ENCODE measurements at regions not wholly inside any gene's neighbourhood (a gene's known extent, or its start where the extent isn't known, plus 50 kb on each side); places are given as distances from the start of the nearest gene placed in this dataset.

DNA sequence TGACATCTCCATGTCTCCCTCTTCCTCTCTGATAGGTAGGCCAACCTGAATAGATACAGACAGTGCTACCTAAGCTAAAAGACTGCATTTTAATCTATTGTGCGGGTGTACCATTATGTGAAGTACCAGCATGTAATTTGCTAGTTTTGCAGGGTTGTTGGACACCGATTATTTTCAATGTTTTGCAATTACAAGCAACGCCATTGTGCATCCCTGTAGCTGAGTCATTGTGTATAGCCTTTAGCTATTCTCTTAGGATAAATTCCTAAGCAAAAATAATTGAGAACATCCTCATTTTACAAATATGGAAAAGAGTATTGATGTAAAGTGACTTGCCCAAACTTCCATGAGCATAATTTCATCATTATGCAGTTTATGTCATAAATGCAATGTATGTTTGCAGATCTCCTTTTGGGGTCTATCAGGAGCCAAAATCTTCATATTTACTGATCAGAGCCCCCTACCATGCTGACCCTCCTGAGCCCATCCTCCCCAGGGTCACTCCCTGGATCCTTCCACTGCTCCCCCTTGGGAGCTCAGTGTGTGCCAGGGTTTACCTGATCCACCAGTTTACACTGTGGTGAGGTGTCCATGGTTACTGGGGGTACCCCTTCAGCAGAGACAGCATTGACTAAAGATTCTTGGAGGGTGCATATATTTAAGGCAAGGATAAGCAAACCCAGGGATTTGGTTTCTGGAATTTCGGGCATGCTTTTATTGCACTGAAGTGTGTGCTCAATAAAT is 80.6 kb downstream of the CCDC185 start:
- no peaks in the 10 kb centered on the region for H3K36me3 ChIP-seq (ENCODE audit: control insufficient read depth in 1 of 2, insufficient read depth in 2 of 2, low read length in 2 of 2)
- peaks cover 46% of the 10 kb centered on the region for H3K27me3 ChIP-seq (ENCODE audit: insufficient read depth, low read length)
- TF ChIP-seq CEBPB (IDR thresholded peaks at IDR 0.05; ENCODE audit: low read depth) (no peak), EZH2 (IDR thresholded peaks at IDR 0.05) (no peak)
- no peak overlapping the region for H3K4me3 ChIP-seq (replicated peaks in 1 of 2; ENCODE audit: low read depth in 1 of 2, low read length in 2 of 2)
- no peak overlapping the region for H3K27ac ChIP-seq (ENCODE audit: low read depth, low read length)
- no peaks in the 10 kb centered on the region for H3K79me2 ChIP-seq (ENCODE audit: insufficient read depth, low read length)
- DNase-seq (ENCODE audit: low read depth, low spot score) (no peak), ATAC-seq (no peak)
- intact Hi-C loops (cut with micrococcal nuclease), result no loop called here
- no TSS peak for BruUV-seq (replicated peaks)
- ChIA-PET RAD21 (ENCODE audit: low non-redundant PET in 1 of 2, low total read pairs in 2 of 2, uncharacterized antibody in 2 of 2, unreplicated experiment in 2 of 2) (no interaction called here), CTCF (no interaction called here), POLR2A (no interaction called here)
- H3K4me2 ChIP-seq (ENCODE audit: low read length), result no peak overlapping the region
- H4K20me1 ChIP-seq (ENCODE audit: insufficient read depth), result no peaks in the 10 kb centered on the region
- no peak overlapping the region for H2AFZ ChIP-seq (ENCODE audit: low read depth, low read length, poor library complexity, severe bottlenecking)
- H3K4me1 ChIP-seq (ENCODE audit: control insufficient read depth in 1 of 2, insufficient read depth in 2 of 2, low read length in 2 of 2), result no peaks in the 10 kb centered on the region
- no peaks in the 10 kb centered on the region for H3K9me2 ChIP-seq (ENCODE audit: insufficient read depth)
- no peaks in the 10 kb centered on the region for H3K9me3 ChIP-seq (ENCODE audit: control insufficient read depth in 1 of 2, insufficient read depth in 1 of 2, low read depth in 1 of 2, low read length in 2 of 2)
- no peak overlapping the region for H3K9ac ChIP-seq (ENCODE audit: low read length)

DNA sequence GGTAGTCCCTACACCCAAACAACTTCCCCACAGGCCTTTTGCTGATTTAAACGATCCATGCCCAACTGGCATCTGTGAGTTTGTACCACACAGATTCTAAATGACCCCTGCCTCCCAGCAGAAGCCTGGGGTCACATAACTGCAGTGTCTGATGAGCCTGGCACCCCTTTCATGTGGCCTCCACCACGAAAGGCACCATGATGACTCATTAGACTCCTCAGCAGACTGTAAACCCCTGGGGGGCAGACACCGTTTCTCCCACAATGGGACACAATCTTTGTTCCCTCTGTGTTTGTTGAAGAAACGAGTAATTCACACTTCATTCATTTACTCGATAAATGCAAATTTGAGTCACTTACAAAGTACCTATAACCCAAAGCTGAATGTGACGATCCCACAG is 81.6 kb downstream of the CCDC185 start:
- Histone ChIP-seq H4K20me1 (ENCODE audit: insufficient read depth) (no peaks in the 10 kb centered on the region), H3K36me3 (ENCODE audit: control insufficient read depth in 1 of 2, insufficient read depth in 2 of 2, low read length in 2 of 2) (no peaks in the 10 kb centered on the region), H3K4me3 (replicated peaks in 1 of 2; ENCODE audit: low read depth in 1 of 2, low read length in 2 of 2) (no peak overlapping the region), H3K4me1 (ENCODE audit: control insufficient read depth in 1 of 2, insufficient read depth in 2 of 2, low read length in 2 of 2) (no peaks in the 10 kb centered on the region), H3K9me2 (ENCODE audit: insufficient read depth) (no peaks in the 10 kb centered on the region), H3K27me3 (ENCODE audit: insufficient read depth, low read length) (peaks cover 52% of the 10 kb centered on the region), H2AFZ (ENCODE audit: low read depth, low read length, poor library complexity, severe bottlenecking) (no peak overlapping the region), H3K27ac (ENCODE audit: low read depth, low read length) (no peak overlapping the region), H3K9ac (ENCODE audit: low read length) (no peak overlapping the region), H3K79me2 (ENCODE audit: insufficient read depth, low read length) (no peaks in the 10 kb centered on the region), H3K4me2 (ENCODE audit: low read length) (no peak overlapping the region), H3K9me3 (ENCODE audit: control insufficient read depth in 1 of 2, insufficient read depth in 1 of 2, low read depth in 1 of 2, low read length in 2 of 2) (no peaks in the 10 kb centered on the region)
- intact Hi-C loops (cut with micrococcal nuclease), result no loop called here
- POLR2A ChIA-PET, result no interaction called here
- TF ChIP-seq, protein P1, sequence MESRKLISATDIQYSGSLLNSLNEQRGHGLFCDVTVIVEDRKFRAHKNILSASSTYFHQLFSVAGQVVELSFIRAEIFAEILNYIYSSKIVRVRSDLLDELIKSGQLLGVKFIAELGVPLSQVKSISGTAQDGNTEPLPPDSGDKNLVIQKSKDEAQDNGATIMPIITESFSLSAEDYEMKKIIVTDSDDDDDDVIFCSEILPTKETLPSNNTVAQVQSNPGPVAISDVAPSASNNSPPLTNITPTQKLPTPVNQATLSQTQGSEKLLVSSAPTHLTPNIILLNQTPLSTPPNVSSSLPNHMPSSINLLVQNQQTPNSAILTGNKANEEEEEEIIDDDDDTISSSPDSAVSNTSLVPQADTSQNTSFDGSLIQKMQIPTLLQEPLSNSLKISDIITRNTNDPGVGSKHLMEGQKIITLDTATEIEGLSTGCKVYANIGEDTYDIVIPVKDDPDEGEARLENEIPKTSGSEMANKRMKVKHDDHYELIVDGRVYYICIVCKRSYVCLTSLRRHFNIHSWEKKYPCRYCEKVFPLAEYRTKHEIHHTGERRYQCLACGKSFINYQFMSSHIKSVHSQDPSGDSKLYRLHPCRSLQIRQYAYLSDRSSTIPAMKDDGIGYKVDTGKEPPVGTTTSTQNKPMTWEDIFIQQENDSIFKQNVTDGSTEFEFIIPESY (IDR thresholded peaks at IDR 0.05; ENCODE audit: extremely low read depth, insufficient replicate concordance, low read length), result no peak
- TF ChIP-seq POLR2AphosphoS5 (IDR thresholded peaks at IDR 0.05; ENCODE audit: low read depth, low read length), result no peak
- ATAC-seq, result no peak
- no peak for DNase-seq (ENCODE audit: low read depth, low spot score)
- CTCF ChIA-PET, result no interaction called here
- RAD21 ChIA-PET (ENCODE audit: low non-redundant PET in 1 of 2, low total read pairs in 2 of 2, uncharacterized antibody in 2 of 2, unreplicated experiment in 2 of 2), result no interaction called here
- no TSS peak for BruUV-seq (replicated peaks)
